NCI-H82 treated with DMSO at 0.1 percent for 48 hours (cell line): ENCODE measurements at regions not wholly inside any gene's neighbourhood (a gene's known extent, or its start where the extent isn't known, plus 50 kb on each side); places are given as distances from the start of the nearest gene placed in this dataset.

ENCODE experiments used
- DNase-seq: peaks from one replicate; lab custom pipeline; 2025; ENCODE audit not compliant: unreplicated experiment; lab: John Stamatoyannopoulos, UW

GRCh38 chr12:127401005-127401404 lies 866.0 kb upstream of the TMEM132C start:
- DNase-seq: no peak

GRCh38 chr12:127401536-127401935 lies 865.4 kb upstream of the TMEM132C start:
- no peak for DNase-seq

GRCh38 chr12:127411166-127411915 lies 855.6 kb upstream of the TMEM132C start:
- no peak for DNase-seq

GRCh38 chr12:127411981-127412380 lies 855.0 kb upstream of the TMEM132C start:
- no peak for DNase-seq

GRCh38 chr12:127412866-127413265 lies 854.1 kb upstream of the TMEM132C start:
- DNase-seq: no peak

GRCh38 chr12:127414186-127414585 lies 852.8 kb upstream of the TMEM132C start:
- no peak for DNase-seq

- no peak for DNase-seq
Measured at GRCh38 chr12:127414636-127415035, 852.3 kb upstream of the TMEM132C start.

- DNase-seq: no peak
Measured at GRCh38 chr12:127416796-127417195, 850.2 kb upstream of the TMEM132C start.

- no peak for DNase-seq
Measured at GRCh38 chr12:127419111-127419510, 847.9 kb upstream of the TMEM132C start.

GRCh38 chr12:127421614-127422013 lies 845.4 kb upstream of the TMEM132C start:
- no peak for DNase-seq

- DNase-seq: no peak
Measured at GRCh38 chr12:127422935-127423566, 843.9 kb upstream of the TMEM132C start.

GRCh38 chr12:127425474-127425873 lies 841.5 kb upstream of the TMEM132C start:
- no peak for DNase-seq

- DNase-seq: no peak
Measured at GRCh38 chr12:127428420-127428819, 838.5 kb upstream of the TMEM132C start.

GRCh38 chr12:127429551-127430285 lies 837.3 kb upstream of the TMEM132C start:
- DNase-seq: no peak

- no peak for DNase-seq
Measured at GRCh38 chr12:127430401-127430800, 836.6 kb upstream of the TMEM132C start.

GRCh38 chr12:127431177-127431576 lies 835.8 kb upstream of the TMEM132C start:
- DNase-seq: no peak

GRCh38 chr12:127431594-127431993 lies 835.4 kb upstream of the TMEM132C start:
- no peak for DNase-seq

- DNase-seq: no peak
Measured at GRCh38 chr12:127435439-127435838, 831.5 kb upstream of the TMEM132C start.

- DNase-seq: no peak
Measured at GRCh38 chr12:127438512-127439244, 828.3 kb upstream of the TMEM132C start.

- DNase-seq: no peak
Measured at GRCh38 chr12:127445581-127446139, 821.3 kb upstream of the TMEM132C start.

GRCh38 chr12:127448906-127449305 lies 818.1 kb upstream of the TMEM132C start:
- DNase-seq: no peak
